HG03025 (cell line): ENCODE measurements at regions not wholly inside any gene's neighbourhood (a gene's known extent, or its start where the extent isn't known, plus 50 kb on each side); places are given as distances from the start of the nearest gene placed in this dataset.
"Not testable (repeated sequence)": the region's sequence is repeated elsewhere in the genome, so short reads cannot be mapped to it uniquely, and the experiment has no call there.

Experiments used
- ATAC-seq: cut with Tn5 transposase; IDR thresholded peaks from one replicate; pipeline ENCODE4 v1.9.1; 2021; ENCODE audit warnings: mild to moderate bottlenecking, moderate library complexity; ENCODE audit not compliant: unreplicated experiment, low FRiP score

DNA sequence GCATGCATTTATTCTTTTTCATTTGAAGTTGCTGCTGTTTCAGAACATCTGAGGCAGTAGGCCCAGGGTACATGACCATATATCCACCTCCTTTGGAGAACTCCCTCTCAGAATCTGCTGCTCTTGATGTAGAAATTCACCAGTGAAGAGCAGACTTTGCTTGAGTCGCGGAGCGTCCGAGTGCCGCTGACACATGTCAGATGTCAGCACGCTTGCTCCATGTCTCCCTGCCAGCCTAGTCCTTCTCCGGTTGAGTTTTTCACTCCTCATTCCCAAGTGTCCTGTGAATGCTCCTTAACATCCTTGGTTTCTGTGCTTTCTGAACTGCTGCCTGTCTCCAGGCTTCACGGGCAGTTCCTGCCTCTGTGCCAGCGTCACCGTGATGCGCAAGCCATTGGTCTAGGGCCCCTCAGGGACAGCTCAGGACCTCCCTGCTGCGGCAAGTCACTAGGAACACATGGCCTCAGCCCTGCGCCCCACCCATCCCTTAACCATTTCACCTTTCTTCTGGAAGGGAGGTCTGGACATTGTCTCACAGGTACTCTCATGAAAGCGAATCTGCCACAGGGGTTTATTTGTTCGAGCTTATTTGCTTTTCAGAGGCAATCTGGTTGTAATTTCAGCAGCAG lies 93.1 kb upstream of the RBPJ start:
- no peak for ATAC-seq

DNA sequence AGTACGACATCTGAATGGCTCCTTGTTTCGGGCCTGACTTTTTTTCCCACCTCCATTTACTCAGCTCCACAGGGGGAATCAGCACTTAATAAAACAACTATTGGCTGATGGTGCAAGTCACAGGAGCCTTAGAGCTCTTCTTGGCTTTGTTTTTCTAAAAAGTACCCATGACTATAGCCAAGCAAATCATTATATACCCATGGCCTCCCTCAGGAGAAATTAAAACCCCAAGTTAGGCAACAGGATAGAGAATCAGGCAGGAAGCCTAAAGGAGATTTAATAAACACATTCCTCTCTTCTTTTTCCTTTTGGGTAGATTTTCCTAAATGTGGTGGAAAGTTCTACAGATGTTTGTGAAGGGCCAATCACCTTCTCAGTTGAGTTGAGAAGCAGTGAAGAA lies 91.9 kb upstream of the RBPJ start:
- no peak for ATAC-seq

DNA sequence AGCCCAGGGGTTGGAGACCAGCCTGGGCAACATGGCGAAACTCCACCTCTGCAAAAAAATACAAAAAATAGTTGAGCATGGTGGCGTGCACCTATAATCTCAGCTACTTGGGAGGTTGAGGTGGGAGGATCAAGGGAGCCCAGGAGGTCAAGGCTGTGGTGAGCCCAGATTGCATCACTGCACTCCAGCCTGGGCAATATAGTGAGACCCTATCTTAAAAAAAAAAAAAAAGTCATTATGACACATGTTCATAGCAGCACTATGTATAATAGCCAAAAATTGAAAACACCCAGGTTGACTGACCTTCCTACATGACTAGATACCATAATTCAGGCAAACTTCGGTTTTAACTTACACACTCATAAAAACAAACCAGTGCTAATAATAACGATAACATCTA lies 90.8 kb upstream of the RBPJ start:
- no peak for ATAC-seq

- ATAC-seq, result no peak
These were observed 87.5 kb upstream of the RBPJ start for GRCh38 chr4:26233350-26233749.

DNA sequence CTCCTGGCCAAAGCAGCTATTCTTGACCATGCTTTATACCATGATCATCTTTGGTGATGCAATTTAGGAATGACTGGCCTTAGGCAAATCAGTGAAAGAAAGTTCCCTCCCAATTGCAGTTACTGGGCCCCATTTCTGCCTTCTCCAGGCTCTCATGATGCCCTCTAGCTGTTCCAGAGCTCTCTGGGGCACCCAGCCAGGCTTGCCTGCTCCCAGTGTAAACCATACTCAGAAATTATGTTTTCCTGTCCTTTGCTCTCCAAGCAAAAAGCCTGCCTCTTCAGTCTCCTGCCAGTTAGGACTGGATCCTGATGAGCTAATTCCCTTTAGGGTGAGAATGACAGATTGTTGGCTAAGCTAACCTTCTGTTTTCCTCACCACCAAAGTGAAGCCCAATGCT lies 85.3 kb upstream of the RBPJ start:
- no peak for ATAC-seq

- no peak for ATAC-seq
These were observed 82.9 kb upstream of the RBPJ start for GRCh38 chr4:26237916-26238315.

GRCh38 chr4:26238426-26238777 lies 82.4 kb upstream of the RBPJ start:
- ATAC-seq, result no peak

DNA sequence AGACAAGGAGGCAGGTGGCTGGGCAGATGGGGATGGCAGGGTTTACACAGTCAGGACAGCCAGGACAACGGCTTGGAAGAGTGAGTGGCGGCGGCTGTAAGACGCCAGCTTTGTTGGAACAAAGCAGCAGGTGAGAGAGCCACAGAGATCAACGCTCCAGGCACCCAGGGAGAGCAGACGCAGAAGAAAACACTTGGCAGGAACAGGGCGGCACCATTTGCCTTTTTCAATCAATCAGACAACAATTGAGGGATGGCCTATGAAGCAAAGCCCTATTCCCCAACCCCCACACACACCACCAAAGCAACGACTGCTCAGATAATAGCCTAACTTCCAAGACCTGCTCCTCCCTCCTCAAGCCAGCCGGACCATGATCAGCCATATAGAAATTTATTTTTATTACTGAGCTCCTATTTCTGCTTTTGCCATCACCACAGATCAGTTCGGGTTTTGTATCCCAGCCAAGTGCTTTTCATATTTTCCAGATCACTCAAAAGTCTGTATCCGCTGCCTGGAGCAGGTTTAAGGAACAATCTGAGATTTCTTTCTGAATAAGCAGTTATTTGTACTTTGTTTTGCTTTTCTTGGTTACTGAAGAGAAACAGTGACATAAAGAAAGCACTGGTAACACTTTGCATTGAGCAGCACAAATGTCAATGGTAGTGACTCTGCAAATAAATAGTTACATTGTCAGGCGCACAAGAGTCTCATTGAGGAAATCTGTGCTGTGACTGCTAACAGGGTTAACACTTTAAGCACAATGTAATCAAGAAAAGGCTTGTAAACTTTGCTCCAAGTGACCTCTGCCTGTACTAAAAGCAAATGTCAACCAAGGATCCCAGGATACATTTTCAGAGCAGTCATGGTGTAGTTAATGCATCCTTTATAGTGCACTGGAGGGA lies 81.8 kb upstream of the RBPJ start:
- ATAC-seq, result no peak

GRCh38 chr4:26239801-26240200 lies 81.0 kb upstream of the RBPJ start:
- no peak for ATAC-seq

DNA sequence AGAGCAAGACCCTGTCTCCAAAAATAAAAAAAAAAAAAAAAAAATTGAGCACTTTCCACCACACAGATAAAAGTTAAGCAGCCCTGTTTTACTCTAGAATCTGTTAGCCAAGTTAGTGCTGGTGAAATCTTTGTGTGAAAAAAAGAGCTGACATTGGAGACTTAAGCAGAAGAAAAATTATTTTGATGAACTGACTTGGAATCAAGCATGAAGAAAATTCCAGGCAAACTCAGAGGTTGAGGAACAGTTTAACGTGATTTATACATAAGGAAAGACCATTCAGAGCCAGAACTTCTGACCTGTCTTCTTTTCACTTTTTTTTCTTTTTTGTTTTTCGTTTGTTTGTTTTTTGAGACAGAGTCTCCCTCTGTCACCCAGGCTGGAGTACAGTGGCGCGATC lies 79.6 kb upstream of the RBPJ start:
- no peak for ATAC-seq

GRCh38 chr4:26242451-26242850 lies 78.4 kb upstream of the RBPJ start:
- no peak for ATAC-seq

GRCh38 chr4:26244138-26244537 lies 76.7 kb upstream of the RBPJ start:
- ATAC-seq, result not testable (repeated sequence)

DNA sequence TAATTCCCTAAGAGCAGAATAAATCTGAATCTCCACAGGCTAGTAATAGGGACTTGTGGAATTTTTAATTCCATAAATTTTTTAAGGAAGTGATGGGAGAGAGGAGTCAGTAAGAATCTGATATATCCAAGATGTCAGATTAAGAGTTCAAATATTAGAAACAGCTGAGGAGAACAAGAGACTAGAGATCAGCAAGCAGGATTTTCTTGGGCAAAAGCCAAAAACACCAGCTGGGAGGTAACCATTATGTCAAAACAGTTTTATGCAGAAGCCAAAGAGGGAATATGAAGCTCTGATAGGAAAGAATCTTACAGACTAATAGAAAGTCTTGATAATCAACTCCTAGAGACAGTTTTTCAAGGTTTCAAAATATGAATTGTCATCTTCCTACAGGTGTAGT lies 72.2 kb upstream of the RBPJ start:
- ATAC-seq, result no peak

GRCh38 chr4:26252349-26253025 lies 68.3 kb upstream of the RBPJ start:
- no peak for ATAC-seq

GRCh38 chr4:26253968-26254367 lies 66.8 kb upstream of the RBPJ start:
- ATAC-seq, result no peak

GRCh38 chr4:26255989-26256388 lies 64.8 kb upstream of the RBPJ start:
- ATAC-seq, result no peak

- ATAC-seq, result not testable (repeated sequence)
These were observed 63.4 kb upstream of the RBPJ start for GRCh38 chr4:26257444-26257843.

DNA sequence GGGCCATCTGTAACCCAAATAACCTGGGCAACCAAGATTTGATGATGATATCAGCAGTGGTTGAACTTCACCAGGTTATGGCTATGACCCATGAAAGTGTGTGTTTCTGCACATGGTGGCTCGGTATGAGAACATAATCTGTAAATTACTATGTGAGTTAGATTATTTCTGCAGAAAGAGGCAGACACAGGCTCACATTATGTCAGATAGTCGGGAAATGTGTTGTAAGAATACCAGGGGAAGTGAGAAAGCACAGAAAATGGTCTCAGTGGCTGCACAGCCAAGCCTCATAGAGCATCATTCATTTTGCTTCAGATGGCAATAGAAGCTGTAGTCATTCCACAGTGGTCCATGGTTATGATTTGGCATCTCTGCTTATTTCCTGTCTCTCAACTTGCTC lies 63.0 kb upstream of the RBPJ start:
- ATAC-seq, result no peak

DNA sequence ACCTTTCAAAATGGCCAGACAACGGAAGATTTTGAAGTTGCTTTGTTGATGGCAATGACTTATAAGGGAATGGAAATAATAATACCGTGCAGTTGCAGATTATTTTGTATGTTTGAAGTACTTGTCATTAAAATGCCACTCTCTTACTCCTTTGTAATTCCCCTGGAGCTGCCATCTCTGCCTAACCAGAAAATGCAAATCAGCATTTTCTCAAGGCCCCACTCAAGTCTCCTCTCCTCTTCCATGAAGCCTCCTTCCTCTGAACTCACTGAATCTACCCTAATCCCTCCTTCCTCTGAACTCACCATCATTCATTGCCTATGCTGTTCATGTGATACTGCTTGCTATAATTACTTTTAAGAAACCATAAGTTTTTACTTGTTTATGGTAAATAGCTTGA lies 60.2 kb upstream of the RBPJ start:
- ATAC-seq, result no peak

DNA sequence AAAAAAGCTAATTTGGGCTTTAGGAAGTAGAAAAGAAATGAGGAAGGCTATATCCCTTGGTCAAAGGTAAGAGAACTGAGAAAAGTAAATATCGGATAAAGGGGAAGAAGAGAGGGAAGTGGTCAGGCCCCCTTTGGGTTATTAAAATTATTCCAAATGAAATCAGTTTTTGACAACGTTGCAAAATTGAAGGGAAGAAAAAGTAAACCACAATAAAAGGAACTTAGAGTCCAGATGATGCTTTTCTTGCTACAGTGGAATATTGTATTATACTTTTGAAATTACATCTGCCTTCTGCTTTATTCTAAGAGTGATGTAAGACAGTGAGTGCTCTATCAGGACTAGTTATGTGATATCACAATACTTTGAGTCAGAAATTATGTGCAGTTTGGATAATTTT lies 59.4 kb upstream of the RBPJ start:
- no peak for ATAC-seq

- no peak for ATAC-seq
These were observed 57.6 kb upstream of the RBPJ start for GRCh38 chr4:26263165-26263564.

DNA sequence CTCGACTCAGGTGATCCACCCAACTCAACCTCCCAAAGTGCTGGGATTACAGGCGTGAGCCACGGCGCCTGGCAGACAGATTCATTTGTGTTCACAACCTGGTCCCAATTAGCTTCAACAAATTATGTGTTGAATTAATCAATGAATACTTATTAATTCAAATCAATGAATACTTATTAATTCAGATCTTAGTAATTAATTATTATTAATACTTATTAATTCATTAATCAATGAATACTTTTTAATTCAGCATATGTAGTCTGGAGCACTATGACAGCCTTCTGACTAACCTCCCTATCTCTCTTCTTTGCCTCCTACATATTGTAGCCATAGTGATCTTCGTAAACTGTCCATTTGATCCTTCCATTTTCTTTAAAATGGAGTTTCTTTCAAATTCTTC lies 56.7 kb upstream of the RBPJ start:
- ATAC-seq, result no peak
